Activated naive CD4-positive, alpha-beta T cell treated with anti-CD3 and anti-CD28 coated beads, Interleukin-2, amount 50 U/mL, for 24 hours (primary cell): ENCODE measurements at regions not wholly inside any gene's neighbourhood (a gene's known extent, or its start where the extent isn't known, plus 50 kb on each side); places are given as distances from the start of the nearest gene placed in this dataset.

ENCODE experiments used
- H3K27ac Mint-ChIP-seq: one replicate; pipeline ENCODE4 v1.8.0; 2021; ENCODE audit warnings: mild to moderate bottlenecking, mixed read lengths
- H3K27me3 Mint-ChIP-seq: one replicate; pipeline ENCODE4 v1.8.0; 2021; ENCODE audit warnings: mixed read lengths
- H3K36me3 Mint-ChIP-seq: one replicate; pipeline ENCODE4 v1.8.0; 2021; ENCODE audit warnings: mixed read lengths
- H3K4me1 Mint-ChIP-seq: one replicate; pipeline ENCODE4 v1.8.0; 2021; ENCODE audit warnings: mixed read lengths
- H3K4me3 Mint-ChIP-seq: one replicate; pipeline ENCODE4 v1.8.0; 2021; ENCODE audit warnings: mild to moderate bottlenecking, mixed read lengths
- H3K9me3 Mint-ChIP-seq: one replicate; pipeline ENCODE4 v1.8.0; 2021; ENCODE audit warnings: mixed read lengths

DNA sequence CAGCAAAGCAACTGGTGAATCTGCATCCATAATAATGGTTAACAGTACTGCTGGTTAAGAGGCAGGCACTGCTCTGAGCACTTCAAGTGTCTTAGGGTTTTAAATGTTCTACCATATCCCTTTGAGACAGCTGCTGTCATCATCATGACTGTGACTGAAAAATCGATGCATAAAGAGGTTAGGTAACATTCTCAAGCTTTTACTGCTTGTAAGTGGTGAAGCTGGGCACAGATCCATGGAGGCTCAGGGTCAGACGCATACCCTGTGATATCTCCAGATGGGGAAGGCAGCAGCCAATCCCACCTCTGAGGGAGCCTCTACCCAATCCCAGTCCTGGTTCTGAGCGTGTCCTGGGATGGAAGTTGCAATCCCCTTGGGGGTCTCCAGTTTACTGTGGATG, 57.6 kb upstream of the SOX9 start:
- H3K4me1 Mint-ChIP-seq: no peaks in the 10 kb centered on the region
- no peaks in the 10 kb centered on the region for H3K27me3 Mint-ChIP-seq
- no peaks in the 10 kb centered on the region for H3K36me3 Mint-ChIP-seq
- no peak overlapping the region for H3K4me3 Mint-ChIP-seq
- H3K9me3 Mint-ChIP-seq: no peaks in the 10 kb centered on the region
- H3K27ac Mint-ChIP-seq: no peak overlapping the region

DNA sequence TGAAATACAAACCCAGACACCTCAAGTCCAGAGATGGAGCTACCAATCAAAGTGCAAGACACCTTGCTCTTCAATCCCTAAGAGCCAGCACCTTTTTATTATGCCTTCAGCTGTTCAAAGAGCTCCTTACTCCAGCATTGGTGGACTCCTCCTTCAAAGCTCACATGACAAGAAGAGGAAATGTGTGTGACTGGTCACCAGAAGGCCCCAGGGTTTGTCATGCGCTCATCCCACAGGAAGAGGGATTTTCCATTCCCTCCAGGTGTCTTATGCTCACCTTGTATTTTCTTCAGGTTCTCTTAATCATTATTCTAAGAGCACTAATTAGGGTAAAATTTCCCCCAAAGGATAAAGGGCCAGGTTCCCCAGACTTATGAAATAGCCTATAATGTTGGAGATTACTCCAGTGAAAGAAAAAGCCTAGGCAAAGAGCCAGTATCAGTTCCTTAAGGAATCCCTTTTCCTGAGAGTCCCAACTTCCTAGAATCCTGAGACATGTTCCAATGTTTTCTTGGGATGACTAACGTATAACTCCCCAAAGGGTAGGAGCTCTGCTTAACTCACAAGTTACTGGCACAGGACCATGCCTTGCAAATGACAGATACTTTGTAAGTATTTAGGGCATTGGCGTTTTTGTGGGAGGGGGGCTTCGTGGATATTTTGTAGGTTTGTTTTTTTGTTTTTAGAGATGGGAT, 56.9 kb upstream of the SOX9 start:
- Mint-ChIP-seq H3K36me3 (no peaks in the 10 kb centered on the region), H3K27me3 (no peaks in the 10 kb centered on the region), H3K4me3 (no peak overlapping the region), H3K9me3 (no peaks in the 10 kb centered on the region), H3K4me1 (no peaks in the 10 kb centered on the region), H3K27ac (no peak overlapping the region)

DNA sequence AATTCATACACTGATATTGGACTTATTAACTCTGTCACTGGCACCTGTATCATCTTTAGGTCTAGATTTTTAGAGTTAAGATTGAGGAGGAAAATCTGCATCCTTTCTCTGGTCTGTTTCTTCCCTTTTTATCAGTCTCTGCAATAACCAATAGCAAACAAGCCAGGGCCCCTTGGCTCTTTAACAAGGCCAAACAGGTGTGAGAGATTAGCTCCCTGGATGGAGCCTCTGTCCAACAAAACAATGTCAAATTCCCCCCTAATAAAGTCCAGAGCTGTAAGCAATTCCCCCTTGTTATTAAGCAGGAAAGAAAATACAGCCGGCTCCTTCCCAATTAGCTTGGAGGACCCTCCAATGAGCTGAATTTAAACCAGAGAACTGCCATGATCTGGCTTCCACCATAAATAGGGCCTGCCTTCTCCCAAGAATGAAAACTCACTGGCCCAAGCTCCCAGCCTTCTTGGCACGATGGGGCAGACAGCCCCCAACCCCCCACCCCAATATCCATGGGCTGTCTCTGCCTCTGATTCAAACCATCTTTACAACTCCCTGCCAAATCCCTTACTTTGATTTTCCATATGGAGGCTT, 56.1 kb upstream of the SOX9 start:
- H3K4me3 Mint-ChIP-seq: no peak overlapping the region
- H3K27me3 Mint-ChIP-seq: no peaks in the 10 kb centered on the region
- no peaks in the 10 kb centered on the region for H3K36me3 Mint-ChIP-seq
- no peak overlapping the region for H3K27ac Mint-ChIP-seq
- H3K4me1 Mint-ChIP-seq: no peaks in the 10 kb centered on the region
- H3K9me3 Mint-ChIP-seq: no peaks in the 10 kb centered on the region

DNA sequence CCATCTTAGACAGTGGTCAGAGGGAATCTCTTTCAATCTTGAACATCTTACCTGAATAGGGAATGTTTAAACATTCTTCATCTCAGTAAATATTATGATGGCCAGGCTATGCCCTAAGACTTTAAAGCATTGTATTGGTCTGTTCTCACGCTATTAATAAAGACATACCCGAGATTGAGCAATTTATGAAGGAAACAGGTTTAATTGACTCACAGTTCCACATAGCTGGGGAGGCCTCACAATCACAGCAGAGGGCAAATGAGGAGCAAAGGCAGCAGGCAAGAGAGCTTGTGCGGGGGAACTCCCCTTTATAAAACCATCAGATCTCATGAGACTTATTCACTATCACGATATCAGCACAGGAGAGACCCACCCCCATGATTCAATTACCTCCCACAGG, 55.3 kb upstream of the SOX9 start:
- Mint-ChIP-seq H3K36me3 (no peaks in the 10 kb centered on the region), H3K9me3 (no peaks in the 10 kb centered on the region), H3K4me3 (no peak overlapping the region), H3K4me1 (no peaks in the 10 kb centered on the region), H3K27me3 (no peaks in the 10 kb centered on the region), H3K27ac (no peak overlapping the region)

DNA sequence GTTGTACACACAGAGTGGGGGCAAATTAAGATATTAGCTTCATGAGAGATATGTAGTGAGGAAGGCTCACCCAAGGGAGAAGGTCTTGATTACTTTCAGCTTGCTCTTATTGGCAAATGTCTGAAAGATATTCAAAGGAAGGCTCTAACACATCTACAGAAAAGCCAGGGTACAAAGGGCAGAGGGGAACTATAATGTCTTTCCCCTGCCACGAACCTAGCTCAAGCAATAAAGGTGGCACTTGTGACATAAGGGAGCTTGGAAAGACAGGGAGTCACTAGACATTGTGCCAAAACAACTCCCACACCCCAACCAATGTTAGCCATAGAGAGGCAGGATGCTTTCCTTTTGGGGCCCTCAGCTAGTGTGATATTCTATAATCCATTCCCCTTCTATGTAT, 52.2 kb upstream of the SOX9 start:
- Mint-ChIP-seq H3K4me1 (no peaks in the 10 kb centered on the region), H3K27ac (no peak overlapping the region), H3K4me3 (no peak overlapping the region), H3K36me3 (no peaks in the 10 kb centered on the region), H3K27me3 (no peaks in the 10 kb centered on the region), H3K9me3 (no peaks in the 10 kb centered on the region)

DNA sequence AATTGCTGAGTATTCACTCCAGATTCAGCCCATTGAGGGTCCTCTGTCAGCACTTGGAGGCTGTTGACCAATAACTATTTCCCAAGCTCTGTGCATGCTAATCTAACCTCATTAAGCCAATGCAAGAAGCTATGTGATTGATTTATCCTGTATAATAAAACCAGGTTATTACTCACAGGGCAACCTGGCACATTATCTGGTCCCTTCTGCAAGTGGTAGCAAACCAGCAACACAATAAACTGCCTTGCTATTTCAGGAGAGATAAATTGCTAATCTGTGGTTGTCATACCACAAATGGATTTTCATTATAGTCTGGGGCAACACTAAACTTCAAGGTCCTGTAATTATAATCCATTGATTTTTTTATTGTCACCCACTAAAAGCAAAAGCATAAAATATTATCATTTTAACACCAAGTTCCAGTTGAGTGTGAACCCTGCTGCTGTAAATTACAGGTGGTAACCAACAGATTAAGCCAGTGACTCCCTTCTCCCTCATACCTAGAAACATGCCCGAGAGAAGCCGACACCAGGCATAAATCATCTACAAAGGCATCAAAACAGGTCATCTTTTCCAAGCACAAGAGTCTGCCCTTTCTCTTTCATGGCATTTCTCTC, 51.1 kb upstream of the SOX9 start:
- H3K9me3 Mint-ChIP-seq: no peaks in the 10 kb centered on the region
- H3K27ac Mint-ChIP-seq: no peak overlapping the region
- H3K27me3 Mint-ChIP-seq: no peaks in the 10 kb centered on the region
- H3K36me3 Mint-ChIP-seq: no peaks in the 10 kb centered on the region
- no peak overlapping the region for H3K4me3 Mint-ChIP-seq
- H3K4me1 Mint-ChIP-seq: no peaks in the 10 kb centered on the region
